ENCODE measurements at regions not wholly inside any gene's neighbourhood (a gene's known extent, or its start where the extent isn't known, plus 50 kb on each side); places are given as distances from the start of the nearest gene placed in this dataset.

GRCh38 chr3:20692675-20693074, 506.7 kb upstream of the SGO1 start:
- DNase-seq (no peak), ATAC-seq (no peak)
- Mint-ChIP-seq H3K4me1 (no peaks in the 10 kb centered on the region), H3K27ac (no peak overlapping the region), H3K27me3 (no peaks in the 10 kb centered on the region), H3K9me3 (peaks cover 0 to 17% of the 10 kb centered on the region in 2 donors), H3K4me3 (no peak overlapping the region)

GRCh38 chr3:20683910-20684309, 497.9 kb upstream of the SGO1 start:
- Mint-ChIP-seq H3K27ac (no peak overlapping the region), H3K4me3 (no peak overlapping the region), H3K9me3 (peaks cover 22 to 51% of the 10 kb centered on the region in 2 donors), H3K4me1 (no peaks in the 10 kb centered on the region), H3K27me3 (no peaks in the 10 kb centered on the region)
- DNase-seq (no peak), ATAC-seq (no peak)

GRCh38 chr3:20682573-20682972, 496.6 kb upstream of the SGO1 start:
- no peak for ATAC-seq
- DNase-seq: no peak
- Mint-ChIP-seq H3K27ac (no peak overlapping the region), H3K27me3 (no peaks in the 10 kb centered on the region), H3K9me3 (peaks cover 22 to 41% of the 10 kb centered on the region in 2 donors), H3K4me1 (no peaks in the 10 kb centered on the region), H3K4me3 (no peak overlapping the region)

- H3K27me3 Mint-ChIP-seq: no peaks in the 10 kb centered on the region
- peaks cover 15 to 37% of the 10 kb centered on the region in 2 donors for H3K9me3 Mint-ChIP-seq
- DNase-seq (no peak), ATAC-seq (no peak)
- H3K4me1 Mint-ChIP-seq: no peaks in the 10 kb centered on the region
- H3K4me3 Mint-ChIP-seq: no peak overlapping the region
- no peak overlapping the region for H3K27ac Mint-ChIP-seq
These were observed 495.1 kb upstream of the SGO1 start for GRCh38 chr3:20680990-20681628.

- H3K27ac Mint-ChIP-seq: no peak overlapping the region
- H3K9me3 Mint-ChIP-seq: peaks cover 6 to 19% of the 10 kb centered on the region in 2 donors
- no peaks in the 10 kb centered on the region for H3K4me1 Mint-ChIP-seq
- no peak overlapping the region for H3K4me3 Mint-ChIP-seq
- no peaks in the 10 kb centered on the region for H3K27me3 Mint-ChIP-seq
- no peak for DNase-seq
- no peak for ATAC-seq
These were observed 487.9 kb upstream of the SGO1 start for GRCh38 chr3:20673866-20674265.

GRCh38 chr3:20669675-20670074, 483.7 kb upstream of the SGO1 start:
- ATAC-seq (no peak), DNase-seq (no peak)
- Mint-ChIP-seq H3K4me3 (no peak overlapping the region), H3K9me3 (peaks cover 8 to 9% of the 10 kb centered on the region in 2 donors), H3K4me1 (no peaks in the 10 kb centered on the region), H3K27ac (no peak overlapping the region), H3K27me3 (no peaks in the 10 kb centered on the region)

- ATAC-seq (no peak), DNase-seq (no peak)
- no peaks in the 10 kb centered on the region for H3K4me1 Mint-ChIP-seq
- peaks cover 7 to 10% of the 10 kb centered on the region in 2 donors for H3K9me3 Mint-ChIP-seq
- no peaks in the 10 kb centered on the region for H3K27me3 Mint-ChIP-seq
- no peak overlapping the region for H3K27ac Mint-ChIP-seq
- no peak overlapping the region for H3K4me3 Mint-ChIP-seq
These were observed 483.2 kb upstream of the SGO1 start for GRCh38 chr3:20669184-20669583.

GRCh38 chr3:20668411-20668810, 482.4 kb upstream of the SGO1 start:
- no peak overlapping the region for H3K27ac Mint-ChIP-seq
- DNase-seq: no peak
- no peaks in the 10 kb centered on the region for H3K27me3 Mint-ChIP-seq
- H3K9me3 Mint-ChIP-seq: peaks cover 0 to 13% of the 10 kb centered on the region in 2 donors
- no peak overlapping the region for H3K4me3 Mint-ChIP-seq
- no peak for ATAC-seq
- no peaks in the 10 kb centered on the region for H3K4me1 Mint-ChIP-seq

GRCh38 chr3:20666091-20666490, 480.1 kb upstream of the SGO1 start:
- peaks cover 0 to 13% of the 10 kb centered on the region in 2 donors for H3K9me3 Mint-ChIP-seq
- no peak overlapping the region for H3K27ac Mint-ChIP-seq
- ATAC-seq: no peak
- DNase-seq: no peak
- H3K27me3 Mint-ChIP-seq: no peaks in the 10 kb centered on the region
- H3K4me1 Mint-ChIP-seq: no peaks in the 10 kb centered on the region
- H3K4me3 Mint-ChIP-seq: no peak overlapping the region

- Mint-ChIP-seq H3K4me3 (no peak overlapping the region), H3K4me1 (no peaks in the 10 kb centered on the region), H3K27me3 (no peaks in the 10 kb centered on the region), H3K27ac (no peak overlapping the region), H3K9me3 (peaks cover 19% of the 10 kb centered on the region in 2 donors)
- DNase-seq (no peak), ATAC-seq (no peak)
These were observed 472.5 kb upstream of the SGO1 start for GRCh38 chr3:20658491-20658890.

GRCh38 chr3:20657560-20657959, 471.6 kb upstream of the SGO1 start:
- no peak for ATAC-seq
- no peak for DNase-seq
- H3K4me1 Mint-ChIP-seq: no peaks in the 10 kb centered on the region
- no peak overlapping the region for H3K27ac Mint-ChIP-seq
- no peak overlapping the region for H3K4me3 Mint-ChIP-seq
- no peaks in the 10 kb centered on the region for H3K27me3 Mint-ChIP-seq
- peaks cover 19% of the 10 kb centered on the region in 2 donors for H3K9me3 Mint-ChIP-seq

GRCh38 chr3:20652231-20652986, 466.4 kb upstream of the SGO1 start:
- no peak overlapping the region for H3K4me3 Mint-ChIP-seq
- H3K9me3 Mint-ChIP-seq: peaks cover 5 to 15% of the 10 kb centered on the region in 2 donors
- no peaks in the 10 kb centered on the region for H3K27me3 Mint-ChIP-seq
- no peak for DNase-seq
- no peak overlapping the region for H3K27ac Mint-ChIP-seq
- H3K4me1 Mint-ChIP-seq: no peaks in the 10 kb centered on the region
- ATAC-seq: no peak

- DNase-seq: no peak
- Mint-ChIP-seq H3K27me3 (no peaks in the 10 kb centered on the region), H3K27ac (no peak overlapping the region), H3K4me1 (no peaks in the 10 kb centered on the region), H3K9me3 (peaks cover 5 to 21% of the 10 kb centered on the region in 2 donors), H3K4me3 (no peak overlapping the region)
- no peak for ATAC-seq
These were observed 462.9 kb upstream of the SGO1 start for GRCh38 chr3:20648921-20649381.

- no peak for DNase-seq
- Mint-ChIP-seq H3K27ac (no peak overlapping the region), H3K4me3 (no peak overlapping the region), H3K9me3 (peaks cover 5 to 21% of the 10 kb centered on the region in 2 donors), H3K4me1 (no peaks in the 10 kb centered on the region), H3K27me3 (no peaks in the 10 kb centered on the region)
- ATAC-seq: no peak
These were observed 462.3 kb upstream of the SGO1 start for GRCh38 chr3:20648294-20648693.

- Mint-ChIP-seq H3K9me3 (peaks cover 5 to 21% of the 10 kb centered on the region in 2 donors), H3K4me3 (no peak overlapping the region), H3K4me1 (no peaks in the 10 kb centered on the region), H3K27ac (no peak overlapping the region), H3K27me3 (no peaks in the 10 kb centered on the region)
- no peak for DNase-seq
- no peak for ATAC-seq
These were observed 460.4 kb upstream of the SGO1 start for GRCh38 chr3:20646425-20646824.

- Mint-ChIP-seq H3K9me3 (peaks cover 5 to 18% of the 10 kb centered on the region in 2 donors), H3K27me3 (no peaks in the 10 kb centered on the region), H3K4me3 (no peak overlapping the region), H3K27ac (no peak overlapping the region), H3K4me1 (no peaks in the 10 kb centered on the region)
- DNase-seq: no peak
- ATAC-seq: no peak
These were observed 459.3 kb upstream of the SGO1 start for GRCh38 chr3:20645340-20645739.

Data from stimulated activated naive CD8-positive, alpha-beta T cell treated with anti-CD3 and anti-CD28 coated beads, Interleukin-15, amount 100 ng/mL, for 72 hours (primary cell).